CD4-positive, CD25-positive, alpha-beta regulatory T cell (primary cell): ENCODE measurements at regions not wholly inside any gene's neighbourhood (a gene's known extent, or its start where the extent isn't known, plus 50 kb on each side); places are given as distances from the start of the nearest gene placed in this dataset.

Experiments used
- ATAC-seq, 2 donors: fragments of 150-1000 bp; cut with Tn5 transposase; one replicate each; pipeline ENCODE4 v1.10.0; 2021; ENCODE audit warnings: low read depth in 2 of 2, moderate number of reproducible peaks in 2 of 2, moderate library complexity in 1 of 2
- DNase-seq, 3 donors: peaks; one replicate each; pipeline versions ENCODE4 v3.0.0 to v3.0.0-alpha.2; 2012 to 2022; ENCODE audit warnings: mixed read lengths in 1 of 3
- H3K27ac ChIP-seq: one replicate; pipeline ENCODE4 v1.7.0; 2013; ENCODE audit warnings: mild to moderate bottlenecking, low read length; ENCODE audit not compliant: insufficient read depth, poor library complexity, severe bottlenecking
- H3K27me3 ChIP-seq: one replicate; pipeline ENCODE4 v1.7.0; 2013; ENCODE audit warnings: low read length; ENCODE audit not compliant: control insufficient read depth, insufficient read depth
- H3K36me3 ChIP-seq: one replicate; pipeline ENCODE4 v1.7.0; 2013; ENCODE audit warnings: mild to moderate bottlenecking, low read length, moderate library complexity; ENCODE audit not compliant: control insufficient read depth, insufficient read depth
- H3K4me1 ChIP-seq: 2 replicates; pipeline ENCODE4 v1.7.0; 2013; ENCODE audit warnings: mild to moderate bottlenecking, low read length; ENCODE audit not compliant: insufficient read depth, control insufficient read depth, poor library complexity, severe bottlenecking
- H3K4me3 ChIP-seq: one replicate; pipeline ENCODE4 v1.7.0; 2013; ENCODE audit warnings: low read depth, mild to moderate bottlenecking, low read length, moderate library complexity
- H3K9me3 ChIP-seq, 2 experiments: 1 replicate in 1 of 2; 2 replicates in 1 of 2; pipeline ENCODE4 v1.7.0; 2013; ENCODE audit warnings: low read length in 2 of 2, mild to moderate bottlenecking in 1 of 2, moderate library complexity in 1 of 2; ENCODE audit not compliant: control insufficient read depth in 2 of 2
- H3K27ac Mint-ChIP-seq, 3 donors: one replicate each; pipeline ENCODE4 v1.8.0; 2020 to 2022; ENCODE audit warnings: mild to moderate bottlenecking in 3 of 3, mixed read lengths in 3 of 3, moderate library complexity in 2 of 3
- H3K27me3 Mint-ChIP-seq: one replicate; pipeline ENCODE4 v1.8.0; 2022; ENCODE audit warnings: mild to moderate bottlenecking, mixed read lengths
- H3K36me3 Mint-ChIP-seq: one replicate; pipeline ENCODE4 v1.8.0; 2020; ENCODE audit warnings: mixed read lengths
- H3K4me1 Mint-ChIP-seq, 4 donors: one replicate each; pipeline ENCODE4 v1.8.0; 2020 to 2022; ENCODE audit warnings: mixed read lengths in 4 of 4, mild to moderate bottlenecking in 1 of 4
- H3K4me3 Mint-ChIP-seq, 4 donors: one replicate each; pipeline ENCODE4 v1.8.0; 2020 to 2022; ENCODE audit warnings: mild to moderate bottlenecking in 4 of 4, mixed read lengths in 4 of 4, moderate library complexity in 3 of 4
- H3K9me3 Mint-ChIP-seq, 7 donors: one replicate each; pipeline ENCODE4 v1.8.0; 2020 to 2022; ENCODE audit warnings: mixed read lengths in 7 of 7, mild to moderate bottlenecking in 3 of 7, moderate library complexity in 2 of 7

- H3K27me3 Mint-ChIP-seq = peaks cover 11% of the 10 kb centered on the region
- no peak overlapping the region for H3K27ac Mint-ChIP-seq
Measured at GRCh38 chr18:61607867-61608266, 274.6 kb downstream of the CDH20 start.

GRCh38 chr18:61606759-61607158 is 273.5 kb downstream of the CDH20 start:
- Mint-ChIP-seq H3K27ac (no peak overlapping the region), H3K4me1 (peaks cover 0 to 3% (median 0%) of the 10 kb centered on the region in 4 donors), H3K9me3 (no peaks in the 10 kb centered on the region), H3K4me3 (no peak overlapping the region), H3K27me3 (peaks cover 11% of the 10 kb centered on the region), H3K36me3 (no peaks in the 10 kb centered on the region)
- Histone ChIP-seq H3K36me3 (no peaks in the 10 kb centered on the region), H3K27ac (no peak overlapping the region), H3K9me3 (no peaks in the 10 kb centered on the region), H3K27me3 (peaks cover 2% of the 10 kb centered on the region), H3K4me3 (no peak overlapping the region), H3K4me1 (no peaks in the 10 kb centered on the region)
- ATAC-seq = no peak
- no peak for DNase-seq

More at GRCh38 chr18:61607867-61608266, 274.6 kb downstream of the CDH20 start:
- Mint-ChIP-seq H3K4me1 (peaks cover 0 to 3% (median 0%) of the 10 kb centered on the region in 4 donors), H3K4me3 (no peak overlapping the region), H3K36me3 (no peaks in the 10 kb centered on the region), H3K9me3 (peaks cover 0 to 3% (median 0%) of the 10 kb centered on the region in 7 donors)
- H3K4me1 ChIP-seq = no peaks in the 10 kb centered on the region
- ATAC-seq (no peak), DNase-seq (no peak)
- H3K9me3 ChIP-seq = no peaks in the 10 kb centered on the region
- peaks cover 2% of the 10 kb centered on the region for H3K27me3 ChIP-seq
- no peak overlapping the region for H3K4me3 ChIP-seq
- H3K27ac ChIP-seq = no peak overlapping the region
- H3K36me3 ChIP-seq = no peaks in the 10 kb centered on the region

- DNase-seq = no peak
- no peak for ATAC-seq
- Mint-ChIP-seq H3K27ac (no peak overlapping the region), H3K4me3 (no peak overlapping the region), H3K4me1 (peaks cover 0 to 3% (median 0%) of the 10 kb centered on the region in 4 donors), H3K27me3 (peaks cover 11% of the 10 kb centered on the region), H3K9me3 (no peaks in the 10 kb centered on the region), H3K36me3 (no peaks in the 10 kb centered on the region)
- H3K27me3 ChIP-seq = peaks cover 2% of the 10 kb centered on the region
- H3K4me3 ChIP-seq = no peak overlapping the region
- no peaks in the 10 kb centered on the region for H3K9me3 ChIP-seq
- H3K27ac ChIP-seq = no peak overlapping the region
- H3K36me3 ChIP-seq = no peaks in the 10 kb centered on the region
- no peaks in the 10 kb centered on the region for H3K4me1 ChIP-seq
Measured at GRCh38 chr18:61606068-61606660, 272.9 kb downstream of the CDH20 start.

GRCh38 chr18:61605376-61606067 is 272.3 kb downstream of the CDH20 start:
- peaks cover 11% of the 10 kb centered on the region for H3K27me3 Mint-ChIP-seq

More at GRCh38 chr18:61605376-61606067, 272.3 kb downstream of the CDH20 start:
- H3K9me3 ChIP-seq = no peaks in the 10 kb centered on the region
- H3K27ac Mint-ChIP-seq = no peak overlapping the region
- no peak overlapping the region for H3K27ac ChIP-seq
- H3K4me1 ChIP-seq = no peaks in the 10 kb centered on the region
- no peaks in the 10 kb centered on the region for H3K36me3 ChIP-seq
- peaks cover 0 to 3% (median 0%) of the 10 kb centered on the region in 4 donors for H3K4me1 Mint-ChIP-seq
- ATAC-seq = no peak
- peaks cover 3% of the 10 kb centered on the region for H3K27me3 ChIP-seq
- H3K36me3 Mint-ChIP-seq = no peaks in the 10 kb centered on the region
- no peak for DNase-seq
- H3K4me3 ChIP-seq = no peak overlapping the region
- no peak overlapping the region for H3K4me3 Mint-ChIP-seq
- no peaks in the 10 kb centered on the region for H3K9me3 Mint-ChIP-seq
